ENCODE measurements at regions not wholly inside any gene's neighbourhood (a gene's known extent, or its start where the extent isn't known, plus 50 kb on each side); places are given as distances from the start of the nearest gene placed in this dataset.
"Not testable (repeated sequence)": the region's sequence is repeated elsewhere in the genome, so short reads cannot be mapped to it uniquely, and the experiment has no call there.

GRCh38 chr9:42409581-42409980 is 226.1 kb downstream of the SPATA31A6 start:
- H3K4me2 ChIP-seq; H3K36me3 ChIP-seq (ENCODE audit: insufficient read depth); H3K27ac ChIP-seq; H2AFZ ChIP-seq (ENCODE audit: low read depth); H3K27me3 ChIP-seq (ENCODE audit: insufficient read depth, low read depth); H3K4me3 ChIP-seq (IDR thresholded peaks at IDR 0.05; ENCODE audit: insufficient read depth, low read depth, low read length); H3K79me2 ChIP-seq (ENCODE audit: insufficient read depth, low read depth); H3K9ac ChIP-seq; H4K20me1 ChIP-seq (ENCODE audit: insufficient read depth); H3K4me1 ChIP-seq (ENCODE audit: low read depth, poor library complexity, severe bottlenecking): not testable (repeated sequence)

GRCh38 chr9:42412354-42412753 is 228.9 kb downstream of the SPATA31A6 start:
- not testable (repeated sequence) for H3K79me2 ChIP-seq (ENCODE audit: insufficient read depth, low read depth); H3K4me2 ChIP-seq; H4K20me1 ChIP-seq (ENCODE audit: insufficient read depth); H3K27me3 ChIP-seq (ENCODE audit: insufficient read depth, low read depth); H3K9ac ChIP-seq; H3K36me3 ChIP-seq (ENCODE audit: insufficient read depth); H3K27ac ChIP-seq; H3K4me1 ChIP-seq (ENCODE audit: low read depth, poor library complexity, severe bottlenecking); H3K4me3 ChIP-seq (IDR thresholded peaks at IDR 0.05; ENCODE audit: insufficient read depth, low read depth, low read length); H2AFZ ChIP-seq (ENCODE audit: low read depth)

GRCh38 chr9:42414865-42415264 is 231.4 kb downstream of the SPATA31A6 start:
- not testable (repeated sequence) for H3K4me3 ChIP-seq (IDR thresholded peaks at IDR 0.05; ENCODE audit: insufficient read depth, low read depth, low read length); H3K36me3 ChIP-seq (ENCODE audit: insufficient read depth); H3K4me1 ChIP-seq (ENCODE audit: low read depth, poor library complexity, severe bottlenecking); H3K4me2 ChIP-seq; H2AFZ ChIP-seq (ENCODE audit: low read depth); H3K79me2 ChIP-seq (ENCODE audit: insufficient read depth, low read depth); H4K20me1 ChIP-seq (ENCODE audit: insufficient read depth); H3K27me3 ChIP-seq (ENCODE audit: insufficient read depth, low read depth); H3K9ac ChIP-seq; H3K27ac ChIP-seq

- not testable (repeated sequence) for H4K20me1 ChIP-seq (ENCODE audit: insufficient read depth); H3K4me1 ChIP-seq (ENCODE audit: low read depth, poor library complexity, severe bottlenecking); H3K27ac ChIP-seq; H3K4me3 ChIP-seq (IDR thresholded peaks at IDR 0.05; ENCODE audit: insufficient read depth, low read depth, low read length); H3K9ac ChIP-seq; H3K27me3 ChIP-seq (ENCODE audit: insufficient read depth, low read depth); H3K36me3 ChIP-seq (ENCODE audit: insufficient read depth); H2AFZ ChIP-seq (ENCODE audit: low read depth); H3K79me2 ChIP-seq (ENCODE audit: insufficient read depth, low read depth); H3K4me2 ChIP-seq
Observed at GRCh38 chr9:42419652-42420051, 236.2 kb downstream of the SPATA31A6 start.

GRCh38 chr9:42420324-42420723 is 236.9 kb downstream of the SPATA31A6 start:
- H3K9ac ChIP-seq; H2AFZ ChIP-seq (ENCODE audit: low read depth); H3K79me2 ChIP-seq (ENCODE audit: insufficient read depth, low read depth); H3K4me2 ChIP-seq; H3K4me1 ChIP-seq (ENCODE audit: low read depth, poor library complexity, severe bottlenecking); H3K4me3 ChIP-seq (IDR thresholded peaks at IDR 0.05; ENCODE audit: insufficient read depth, low read depth, low read length); H3K27ac ChIP-seq; H4K20me1 ChIP-seq (ENCODE audit: insufficient read depth); H3K36me3 ChIP-seq (ENCODE audit: insufficient read depth); H3K27me3 ChIP-seq (ENCODE audit: insufficient read depth, low read depth): not testable (repeated sequence)

GRCh38 chr9:42421630-42422029 is 238.2 kb downstream of the SPATA31A6 start:
- not testable (repeated sequence) for H3K79me2 ChIP-seq (ENCODE audit: insufficient read depth, low read depth); H3K27ac ChIP-seq

GRCh38 chr9:42430674-42431615 is 247.5 kb downstream of the SPATA31A6 start:
- not testable (repeated sequence) for H3K27me3 ChIP-seq (ENCODE audit: insufficient read depth, low read depth); H3K27ac ChIP-seq; H4K20me1 ChIP-seq (ENCODE audit: insufficient read depth); H3K9ac ChIP-seq; H2AFZ ChIP-seq (ENCODE audit: low read depth); H3K36me3 ChIP-seq (ENCODE audit: insufficient read depth); H3K4me2 ChIP-seq; H3K4me1 ChIP-seq (ENCODE audit: low read depth, poor library complexity, severe bottlenecking); H3K4me3 ChIP-seq (IDR thresholded peaks at IDR 0.05; ENCODE audit: insufficient read depth, low read depth, low read length); H3K79me2 ChIP-seq (ENCODE audit: insufficient read depth, low read depth)

More at GRCh38 chr9:42421630-42422029, 238.2 kb downstream of the SPATA31A6 start:
- not testable (repeated sequence) for H3K4me2 ChIP-seq; H3K4me1 ChIP-seq (ENCODE audit: low read depth, poor library complexity, severe bottlenecking); H3K36me3 ChIP-seq (ENCODE audit: insufficient read depth); H3K9ac ChIP-seq; H3K27me3 ChIP-seq (ENCODE audit: insufficient read depth, low read depth); H4K20me1 ChIP-seq (ENCODE audit: insufficient read depth); H3K4me3 ChIP-seq (IDR thresholded peaks at IDR 0.05; ENCODE audit: insufficient read depth, low read depth, low read length); H2AFZ ChIP-seq (ENCODE audit: low read depth)

- not testable (repeated sequence) for H3K27ac ChIP-seq; H3K4me2 ChIP-seq; H3K27me3 ChIP-seq (ENCODE audit: insufficient read depth, low read depth); H3K9ac ChIP-seq; H3K36me3 ChIP-seq (ENCODE audit: insufficient read depth); H4K20me1 ChIP-seq (ENCODE audit: insufficient read depth); H2AFZ ChIP-seq (ENCODE audit: low read depth); H3K79me2 ChIP-seq (ENCODE audit: insufficient read depth, low read depth); H3K4me3 ChIP-seq (IDR thresholded peaks at IDR 0.05; ENCODE audit: insufficient read depth, low read depth, low read length); H3K4me1 ChIP-seq (ENCODE audit: low read depth, poor library complexity, severe bottlenecking)
Observed at GRCh38 chr9:42431616-42432010, 248.2 kb downstream of the SPATA31A6 start.

- not testable (repeated sequence) for H3K4me1 ChIP-seq (ENCODE audit: low read depth, poor library complexity, severe bottlenecking)
Observed at GRCh38 chr9:42434844-42435714, 251.6 kb downstream of the SPATA31A6 start.

More at GRCh38 chr9:42434844-42435714, 251.6 kb downstream of the SPATA31A6 start:
- H3K79me2 ChIP-seq (ENCODE audit: insufficient read depth, low read depth); H3K36me3 ChIP-seq (ENCODE audit: insufficient read depth); H3K4me3 ChIP-seq (IDR thresholded peaks at IDR 0.05; ENCODE audit: insufficient read depth, low read depth, low read length); H3K9ac ChIP-seq; H3K4me2 ChIP-seq; H3K27me3 ChIP-seq (ENCODE audit: insufficient read depth, low read depth); H2AFZ ChIP-seq (ENCODE audit: low read depth); H4K20me1 ChIP-seq (ENCODE audit: insufficient read depth); H3K27ac ChIP-seq: not testable (repeated sequence)

Data from KMS-11 (cell line).